GM19351 (cell line): ENCODE measurements at regions not wholly inside any gene's neighbourhood (a gene's known extent, or its start where the extent isn't known, plus 50 kb on each side); places are given as distances from the start of the nearest gene placed in this dataset.

ENCODE experiments used
- ATAC-seq: cut with Tn5 transposase; IDR thresholded peaks from one replicate; pipeline ENCODE4 v1.9.1; 2021; ENCODE audit warnings: mild to moderate bottlenecking, moderate library complexity; ENCODE audit not compliant: unreplicated experiment

- ATAC-seq = no peak
Observed at GRCh38 chr6:65819152-65819551, 112.1 kb upstream of the EYS start.

GRCh38 chr6:65818576-65818975 lies 111.5 kb upstream of the EYS start:
- no peak for ATAC-seq

- ATAC-seq = no peak
Observed at GRCh38 chr6:65816991-65817390, 110.0 kb upstream of the EYS start.

GRCh38 chr6:65814071-65814470 lies 107.0 kb upstream of the EYS start:
- no peak for ATAC-seq

- ATAC-seq = no peak
Observed at GRCh38 chr6:65803186-65803585, 96.2 kb upstream of the EYS start.

DNA sequence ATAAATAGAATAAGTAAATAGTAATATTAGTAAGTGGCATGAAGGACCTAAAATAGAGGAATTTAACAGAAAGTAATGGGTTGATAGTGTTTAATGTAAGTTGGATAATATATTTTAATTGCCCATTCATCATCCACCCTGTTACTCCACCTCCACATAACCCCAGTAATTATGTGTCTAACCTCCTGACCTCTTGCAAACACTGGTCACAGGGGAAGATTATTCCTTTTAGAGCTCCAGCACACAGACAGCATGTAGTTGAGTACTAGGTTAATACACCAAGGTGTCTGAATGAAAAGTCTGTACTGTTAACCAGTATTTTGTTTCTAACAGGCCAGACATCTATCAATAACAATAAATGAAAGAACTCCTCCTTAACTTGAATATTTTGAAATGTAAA lies 92.4 kb upstream of the EYS start:
- no peak for ATAC-seq

DNA sequence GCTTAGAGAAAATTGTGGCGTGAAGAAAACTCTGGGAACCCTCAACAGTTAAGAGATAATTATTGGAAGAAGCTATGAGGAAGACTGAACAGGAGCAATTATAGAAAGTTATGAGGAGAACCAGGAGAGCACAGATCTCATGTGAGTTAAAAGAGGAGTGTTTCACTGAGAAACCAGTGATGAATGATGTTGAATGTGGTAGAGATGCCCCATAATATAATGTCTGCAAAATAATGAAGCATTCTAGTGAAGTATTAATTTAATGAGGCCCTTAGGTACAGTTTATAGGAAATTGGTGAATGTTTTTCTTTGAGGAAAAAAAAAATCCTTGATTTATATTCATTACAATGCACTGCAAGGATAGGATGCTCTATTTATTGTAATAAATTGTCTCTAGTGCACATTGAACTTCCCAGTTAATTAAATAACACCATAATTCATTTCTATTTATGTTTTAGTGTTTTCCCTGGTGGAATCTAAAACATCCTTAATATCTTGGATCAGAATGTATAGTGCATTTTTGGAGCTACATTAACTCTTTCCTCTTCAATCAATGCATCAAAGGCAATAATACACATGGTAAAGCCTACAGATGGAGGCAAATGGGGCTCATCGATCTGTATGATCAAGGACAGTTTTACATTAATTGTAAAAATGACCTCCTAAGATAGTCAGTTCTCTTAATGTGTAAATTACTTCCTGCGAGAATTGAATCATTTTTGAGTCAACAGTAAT lies 91.4 kb upstream of the EYS start:
- no peak for ATAC-seq

GRCh38 chr6:65790666-65791065 lies 83.6 kb upstream of the EYS start:
- ATAC-seq = no peak

DNA sequence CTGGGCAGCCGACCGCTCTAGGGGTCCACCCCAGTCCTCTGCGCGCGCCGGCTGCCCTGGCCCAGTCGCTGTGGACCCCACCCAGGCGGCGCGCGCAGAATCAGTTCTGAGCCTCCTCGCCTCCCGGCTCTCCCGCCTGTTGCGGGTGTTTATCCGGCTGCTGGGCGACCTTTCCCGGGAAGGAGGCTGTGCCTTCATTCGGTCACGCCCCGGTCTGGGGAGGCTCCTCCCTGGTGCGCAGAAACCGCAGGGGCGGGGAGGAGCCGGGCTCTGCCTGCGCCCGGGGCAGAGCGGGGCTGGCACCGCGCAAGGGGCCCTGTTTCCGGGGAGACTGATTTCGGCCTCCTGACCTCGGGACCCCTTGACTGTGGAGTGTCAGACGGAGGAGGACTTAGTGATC lies 80.8 kb upstream of the EYS start:
- ATAC-seq = no peak

DNA sequence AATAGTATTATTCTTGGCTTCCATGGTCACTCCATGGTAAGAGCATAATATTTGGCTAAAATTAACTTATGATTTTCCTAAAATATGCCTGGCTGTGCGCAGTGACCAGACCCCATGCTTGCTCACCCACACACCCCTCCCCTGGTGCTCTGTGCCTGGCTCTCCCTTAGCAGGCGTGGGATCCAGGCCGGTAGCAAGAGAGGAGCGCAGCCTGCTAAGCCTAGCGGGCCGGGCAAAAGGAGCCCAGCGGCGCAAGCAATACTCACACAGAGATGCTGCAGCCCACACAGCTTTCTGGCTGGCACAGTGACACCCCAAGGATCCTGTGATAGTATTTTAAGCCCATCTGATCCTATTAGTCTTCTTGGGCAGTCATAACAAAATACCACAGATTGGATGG lies 79.8 kb upstream of the EYS start:
- no peak for ATAC-seq

GRCh38 chr6:65780691-65781090 lies 73.7 kb upstream of the EYS start:
- ATAC-seq = no peak

DNA sequence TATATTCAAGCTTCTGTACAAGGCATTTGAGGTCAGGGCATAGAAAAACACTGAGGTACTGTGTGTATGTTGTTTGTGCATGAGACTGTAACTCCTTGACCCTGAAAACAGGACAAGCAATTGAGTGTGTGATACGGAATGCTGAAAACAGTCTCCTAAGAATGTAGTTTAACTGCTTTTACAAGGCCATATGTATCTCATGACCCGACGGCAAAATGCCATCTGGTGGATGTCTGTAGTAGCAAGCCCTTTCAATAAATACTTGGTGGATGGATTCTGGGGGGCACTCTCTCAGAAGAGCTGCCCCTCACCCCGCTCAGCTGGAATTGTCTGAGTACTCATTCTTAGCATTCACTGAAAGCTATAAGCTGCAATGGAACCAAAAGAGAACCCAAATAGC lies 69.3 kb upstream of the EYS start:
- ATAC-seq = no peak

DNA sequence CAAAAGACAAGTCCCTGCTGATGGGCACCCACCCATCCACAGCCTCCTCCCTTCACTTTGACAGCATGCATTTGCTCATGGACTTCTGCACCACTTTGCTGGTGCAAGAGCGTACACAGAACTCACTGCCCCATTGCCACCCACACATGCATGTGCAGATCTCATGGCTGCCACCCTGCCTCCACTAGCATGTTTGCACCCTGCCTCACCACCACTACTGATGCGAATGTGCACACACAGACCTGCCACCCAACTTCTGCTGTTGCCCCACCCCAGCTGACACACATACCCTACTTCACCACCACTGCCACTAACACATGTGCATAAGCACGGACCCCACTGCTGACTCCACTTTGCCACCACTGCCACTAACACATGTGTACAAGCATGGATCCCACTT lies 64.9 kb upstream of the EYS start:
- no peak for ATAC-seq

DNA sequence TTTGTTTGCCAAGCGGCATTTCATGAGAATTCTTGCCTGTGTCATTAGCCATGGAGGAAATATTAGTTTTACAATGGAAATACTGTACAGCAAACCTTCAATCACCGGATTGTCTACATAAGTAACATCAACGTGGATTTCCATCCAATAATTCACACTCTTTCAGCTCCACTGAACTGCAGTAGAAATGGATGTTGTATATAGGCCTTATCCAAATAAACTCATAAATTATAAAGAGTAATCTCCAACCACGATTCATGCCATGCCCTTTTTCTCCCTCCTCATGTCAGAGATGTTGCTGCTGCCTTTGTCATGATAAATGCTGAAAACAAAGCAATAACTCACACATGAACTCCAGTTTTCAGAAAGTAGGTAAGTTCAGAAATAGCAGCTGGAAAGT lies 54.9 kb upstream of the EYS start:
- no peak for ATAC-seq

GRCh38 chr6:65760285-65760684 lies 53.3 kb upstream of the EYS start:
- no peak for ATAC-seq
